Activated CD4-positive, alpha-beta T cell treated with anti-CD3 and anti-CD28 coated beads, Interleukin-2, amount 10 ng/mL, durations not matched to agents 7 days and 5 days (primary cell): ENCODE measurements at regions not wholly inside any gene's neighbourhood (a gene's known extent, or its start where the extent isn't known, plus 50 kb on each side); places are given as distances from the start of the nearest gene placed in this dataset.
"Not testable (repeated sequence)": the region's sequence is repeated elsewhere in the genome, so short reads cannot be mapped to it uniquely, and the experiment has no call there.

Source experiments
- CTCF ChIA-PET: fragments of 350-600 bp; sonication (Branson Sonifier 250); formaldehyde crosslinking; loops from one replicate; lab custom pipeline; 2021; ENCODE audit warnings: antibody characterized with exemption; lab: Charles Lee
- POLR2A ChIA-PET: fragments of 350-600 bp; sonication (Branson Sonifier 250); formaldehyde crosslinking; loops from one replicate; lab custom pipeline; 2021; ENCODE audit warnings: antibody characterized with exemption; lab: Charles Lee
- DNase-seq: peaks from one replicate; pipeline ENCODE4 v3.0.0-alpha.2; 2020
- H3K27ac Mint-ChIP-seq: one replicate; pipeline ENCODE4 v1.8.0; 2021; ENCODE audit warnings: mild to moderate bottlenecking, moderate library complexity, mixed read lengths
- H3K27me3 Mint-ChIP-seq: one replicate; pipeline ENCODE4 v1.8.0; 2021; ENCODE audit warnings: mixed read lengths
- H3K36me3 Mint-ChIP-seq: one replicate; pipeline ENCODE4 v1.8.0; 2021; ENCODE audit warnings: low read depth, mixed read lengths
- H3K4me1 Mint-ChIP-seq: one replicate; pipeline ENCODE4 v1.8.0; 2021; ENCODE audit warnings: mixed read lengths
- H3K4me3 Mint-ChIP-seq: one replicate; pipeline ENCODE4 v1.8.0; 2021; ENCODE audit warnings: mild to moderate bottlenecking, moderate library complexity, mixed read lengths
- H3K9me3 Mint-ChIP-seq: one replicate; pipeline ENCODE4 v1.8.0; 2021; ENCODE audit warnings: mixed read lengths

GRCh38 chr14:37816135-37816534 lies 220.7 kb downstream of the TTC6 start:
- H3K4me1 Mint-ChIP-seq = no peaks in the 10 kb centered on the region
- H3K36me3 Mint-ChIP-seq = no peaks in the 10 kb centered on the region
- H3K27me3 Mint-ChIP-seq = no peaks in the 10 kb centered on the region
- POLR2A ChIA-PET = no interaction called here
- CTCF ChIA-PET = no interaction called here
- DNase-seq = no peak
- H3K27ac Mint-ChIP-seq = no peak overlapping the region
- H3K4me3 Mint-ChIP-seq = no peak overlapping the region
- no peaks in the 10 kb centered on the region for H3K9me3 Mint-ChIP-seq

GRCh38 chr14:37816743-37817295 lies 221.4 kb downstream of the TTC6 start:
- Mint-ChIP-seq H3K4me3 (no peak overlapping the region), H3K9me3 (no peaks in the 10 kb centered on the region), H3K4me1 (peaks cover 2% of the 10 kb centered on the region), H3K27me3 (no peaks in the 10 kb centered on the region), H3K36me3 (no peaks in the 10 kb centered on the region), H3K27ac (no peak overlapping the region)
- POLR2A ChIA-PET = no interaction called here
- CTCF ChIA-PET = no interaction called here
- DNase-seq = no peak

- ChIA-PET CTCF (no interaction called here), POLR2A (no interaction called here)
- H3K9me3 Mint-ChIP-seq = no peaks in the 10 kb centered on the region
- no peak overlapping the region for H3K4me3 Mint-ChIP-seq
- no peaks in the 10 kb centered on the region for H3K36me3 Mint-ChIP-seq
- H3K27ac Mint-ChIP-seq = no peak overlapping the region
- peaks cover 2% of the 10 kb centered on the region for H3K4me1 Mint-ChIP-seq
- H3K27me3 Mint-ChIP-seq = no peaks in the 10 kb centered on the region
- no peak for DNase-seq
Observed at GRCh38 chr14:37819155-37820015, 224.0 kb downstream of the TTC6 start.

- H3K27me3 Mint-ChIP-seq, H3K36me3 Mint-ChIP-seq, H3K9me3 Mint-ChIP-seq, H3K4me1 Mint-ChIP-seq, DNase-seq, H3K4me3 Mint-ChIP-seq, H3K27ac Mint-ChIP-seq, POLR2A ChIA-PET: not testable (repeated sequence)
- CTCF ChIA-PET = interaction anchor here (0.7 kb wide), 1 partner anchor 1514 kb away, joined by 3 read pairs; no protein-coding TSS in a partner anchor
Observed at GRCh38 chr14:37820810-37821209, 225.4 kb downstream of the TTC6 start.

- Mint-ChIP-seq H3K36me3 (no peaks in the 10 kb centered on the region), H3K27me3 (no peaks in the 10 kb centered on the region), H3K27ac (no peak overlapping the region), H3K4me3 (no peak overlapping the region), H3K9me3 (no peaks in the 10 kb centered on the region), H3K4me1 (peaks cover 2% of the 10 kb centered on the region)
- no peak for DNase-seq
- ChIA-PET POLR2A (no interaction called here), CTCF (no interaction called here)
Observed at GRCh38 chr14:37824939-37825712, 229.7 kb downstream of the TTC6 start.

DNA sequence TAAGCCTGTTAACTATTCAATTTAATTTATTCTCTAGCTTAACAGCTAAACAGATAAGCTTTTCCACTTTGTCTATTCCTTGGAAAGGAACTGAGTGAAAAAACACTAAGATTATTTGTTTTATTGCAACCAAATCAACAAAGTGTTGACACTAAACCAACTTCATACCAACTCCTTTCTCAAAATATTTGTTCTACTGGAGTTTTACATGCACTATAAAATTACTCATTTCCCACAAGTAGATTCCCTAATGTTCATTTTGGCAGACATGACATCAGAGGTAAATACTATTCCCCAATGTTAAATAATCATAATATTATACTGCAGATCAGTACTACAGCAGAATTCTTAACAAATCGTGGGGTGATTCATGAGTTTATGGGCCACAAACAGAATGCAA lies 231.4 kb downstream of the TTC6 start:
- DNase-seq = no peak
- no peaks in the 10 kb centered on the region for H3K36me3 Mint-ChIP-seq
- H3K27ac Mint-ChIP-seq = no peak overlapping the region
- H3K4me1 Mint-ChIP-seq = no peaks in the 10 kb centered on the region
- ChIA-PET POLR2A (no interaction called here), CTCF (no interaction called here)
- H3K4me3 Mint-ChIP-seq = no peak overlapping the region
- no peaks in the 10 kb centered on the region for H3K9me3 Mint-ChIP-seq
- no peaks in the 10 kb centered on the region for H3K27me3 Mint-ChIP-seq

GRCh38 chr14:37830271-37830670 lies 234.8 kb downstream of the TTC6 start:
- Mint-ChIP-seq H3K9me3 (peaks cover 13% of the 10 kb centered on the region), H3K4me3 (no peak overlapping the region), H3K4me1 (no peaks in the 10 kb centered on the region), H3K27me3 (no peaks in the 10 kb centered on the region), H3K36me3 (no peaks in the 10 kb centered on the region), H3K27ac (no peak overlapping the region)
- no peak for DNase-seq
- CTCF ChIA-PET = no interaction called here
- POLR2A ChIA-PET = no interaction called here

- H3K9me3 Mint-ChIP-seq = peaks cover 27% of the 10 kb centered on the region
- H3K4me3 Mint-ChIP-seq = no peak overlapping the region
- H3K27me3 Mint-ChIP-seq = no peaks in the 10 kb centered on the region
- H3K36me3 Mint-ChIP-seq = no peaks in the 10 kb centered on the region
- POLR2A ChIA-PET = no interaction called here
- CTCF ChIA-PET = no interaction called here
- no peak overlapping the region for H3K27ac Mint-ChIP-seq
- DNase-seq = no peak
- no peaks in the 10 kb centered on the region for H3K4me1 Mint-ChIP-seq
Observed at GRCh38 chr14:37834275-37834674, 238.8 kb downstream of the TTC6 start.

GRCh38 chr14:37838778-37839177 lies 243.3 kb downstream of the TTC6 start:
- H3K27me3 Mint-ChIP-seq, H3K36me3 Mint-ChIP-seq, H3K27ac Mint-ChIP-seq, H3K4me1 Mint-ChIP-seq, H3K4me3 Mint-ChIP-seq, CTCF ChIA-PET, POLR2A ChIA-PET, DNase-seq: not testable (repeated sequence)
- H3K9me3 Mint-ChIP-seq = peaks cover 24% of the 10 kb centered on the region

DNA sequence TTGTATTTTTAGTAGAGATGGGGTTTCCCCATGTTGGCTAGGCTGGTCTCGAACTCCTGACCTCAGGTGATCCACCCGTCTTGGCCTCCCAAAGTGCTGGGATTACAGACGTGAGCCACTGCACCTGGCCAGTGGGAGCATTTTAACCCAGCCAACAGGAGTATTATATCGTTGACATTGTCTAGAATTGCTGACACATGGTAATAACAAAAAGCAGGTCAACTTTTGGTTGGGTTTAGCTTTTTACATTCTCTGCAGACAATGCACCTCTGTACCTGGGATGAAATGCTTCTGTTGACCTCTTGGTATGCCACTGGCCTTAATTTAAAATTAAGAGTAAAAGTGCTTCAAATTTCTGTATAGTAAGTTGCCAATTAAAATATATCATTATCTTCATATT lies 245.6 kb downstream of the TTC6 start:
- H3K36me3 Mint-ChIP-seq, POLR2A ChIA-PET, H3K9me3 Mint-ChIP-seq, H3K4me1 Mint-ChIP-seq, H3K27ac Mint-ChIP-seq, H3K4me3 Mint-ChIP-seq, DNase-seq, H3K27me3 Mint-ChIP-seq: not testable (repeated sequence)
- CTCF ChIA-PET = interaction anchor here (0.6 kb wide), 1 partner anchor 644 kb away, joined by 3 read pairs; no protein-coding TSS in a partner anchor

GRCh38 chr14:37842106-37842505 lies 246.7 kb downstream of the TTC6 start:
- no peaks in the 10 kb centered on the region for H3K27me3 Mint-ChIP-seq
- no peak overlapping the region for H3K4me3 Mint-ChIP-seq
- POLR2A ChIA-PET = no interaction called here
- H3K27ac Mint-ChIP-seq = no peak overlapping the region
- H3K9me3 Mint-ChIP-seq = peaks cover 8% of the 10 kb centered on the region
- no peaks in the 10 kb centered on the region for H3K36me3 Mint-ChIP-seq
- no peaks in the 10 kb centered on the region for H3K4me1 Mint-ChIP-seq
- CTCF ChIA-PET = no interaction called here
- no peak for DNase-seq

DNA sequence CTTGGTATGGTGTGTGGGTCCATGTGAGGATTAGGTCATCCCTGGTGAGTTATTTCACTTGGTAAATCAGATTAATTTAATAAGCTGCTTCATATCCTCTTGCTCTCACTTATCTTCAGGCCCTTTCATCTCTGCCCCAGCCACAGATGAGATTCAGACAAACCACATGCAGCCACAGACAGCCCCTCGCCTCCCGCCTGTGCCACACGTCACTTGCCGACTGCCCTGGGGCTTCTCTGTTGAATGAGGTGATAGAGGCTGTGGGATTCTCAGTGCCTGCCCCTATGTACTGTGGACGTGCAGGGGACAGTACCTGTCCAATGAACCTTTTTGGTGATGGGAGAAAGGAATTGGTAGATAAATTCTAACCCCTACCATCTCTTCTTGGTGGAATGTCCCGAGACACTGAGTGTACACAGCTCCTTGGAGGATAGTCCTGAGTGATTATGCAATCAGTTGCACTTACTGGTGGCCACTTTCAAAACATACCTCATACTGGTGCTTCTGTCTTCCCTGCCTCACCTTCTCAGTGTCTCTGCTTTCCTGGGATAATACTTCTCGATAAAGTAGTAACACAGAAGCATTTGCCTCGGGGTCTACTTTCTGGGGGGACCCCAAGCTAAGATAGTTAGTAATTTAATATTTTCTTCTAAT lies 248.7 kb downstream of the TTC6 start:
- no peak for DNase-seq
- H3K27me3 Mint-ChIP-seq = no peaks in the 10 kb centered on the region
- no peak overlapping the region for H3K27ac Mint-ChIP-seq
- peaks cover 2% of the 10 kb centered on the region for H3K9me3 Mint-ChIP-seq
- H3K4me3 Mint-ChIP-seq = no peak overlapping the region
- POLR2A ChIA-PET = no interaction called here
- H3K36me3 Mint-ChIP-seq = no peaks in the 10 kb centered on the region
- CTCF ChIA-PET = no interaction called here
- H3K4me1 Mint-ChIP-seq = no peaks in the 10 kb centered on the region

DNA sequence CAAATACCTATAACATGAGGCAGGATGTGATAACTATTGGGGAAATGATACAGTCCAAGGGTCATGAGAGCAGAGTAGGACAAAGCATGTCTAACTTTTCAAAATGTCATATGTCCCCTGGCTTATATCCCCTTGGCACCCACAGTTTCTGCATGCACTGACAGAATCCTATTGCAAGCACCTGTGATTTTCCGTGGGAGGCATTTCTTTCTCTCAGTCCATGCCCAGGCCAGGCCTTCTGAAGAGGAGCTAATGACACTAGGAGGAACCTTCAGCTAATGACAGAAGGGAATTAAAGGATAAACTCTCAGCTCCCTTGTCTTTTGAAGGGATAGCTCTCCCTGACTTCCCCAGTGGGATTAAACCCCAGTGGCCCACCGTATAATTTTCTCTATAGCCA lies 249.2 kb downstream of the TTC6 start:
- ChIA-PET POLR2A (no interaction called here), CTCF (no interaction called here)
- no peak overlapping the region for H3K4me3 Mint-ChIP-seq
- H3K36me3 Mint-ChIP-seq = no peaks in the 10 kb centered on the region
- no peaks in the 10 kb centered on the region for H3K27me3 Mint-ChIP-seq
- no peaks in the 10 kb centered on the region for H3K4me1 Mint-ChIP-seq
- no peaks in the 10 kb centered on the region for H3K9me3 Mint-ChIP-seq
- H3K27ac Mint-ChIP-seq = no peak overlapping the region
- DNase-seq = no peak
